Cardiac fibroblast (primary cell): ENCODE measurements at regions not wholly inside any gene's neighbourhood (a gene's known extent, or its start where the extent isn't known, plus 50 kb on each side); places are given as distances from the start of the nearest gene placed in this dataset.
"Not testable (repeated sequence)": the region's sequence is repeated elsewhere in the genome, so short reads cannot be mapped to it uniquely, and the experiment has no call there.

Experiments
- DNase-seq, 2 donors: peaks; one replicate each; pipeline versions ENCODE4 v3.0.0 to v3.0.0-alpha.2; 2010; ENCODE audit warnings: low read depth in 2 of 2
- H3K4me3 ChIP-seq, 2 donors: replicated peaks in 1 of 2; 1 replicate in 1 of 2; 2 replicates in 1 of 2; pipeline ENCODE4 v1.5.1; 2011; ENCODE audit warnings: low read depth in 2 of 2, low read length in 2 of 2, mild to moderate bottlenecking in 2 of 2, moderate library complexity in 1 of 2
- TF ChIP-seq, protein P1 (sequence below): IDR thresholded peaks from one replicate; pipeline ENCODE4 v1.5.1; 2011; ENCODE audit warnings: low read depth, mild to moderate bottlenecking, low read length, inconsistent platforms

- H3K4me3 ChIP-seq = not testable (repeated sequence)
- DNase-seq = peak; percentile 31 to 45
Measured at GRCh38 chr21:10270211-10270610, 251.2 kb upstream of the TPTE start.

DNA sequence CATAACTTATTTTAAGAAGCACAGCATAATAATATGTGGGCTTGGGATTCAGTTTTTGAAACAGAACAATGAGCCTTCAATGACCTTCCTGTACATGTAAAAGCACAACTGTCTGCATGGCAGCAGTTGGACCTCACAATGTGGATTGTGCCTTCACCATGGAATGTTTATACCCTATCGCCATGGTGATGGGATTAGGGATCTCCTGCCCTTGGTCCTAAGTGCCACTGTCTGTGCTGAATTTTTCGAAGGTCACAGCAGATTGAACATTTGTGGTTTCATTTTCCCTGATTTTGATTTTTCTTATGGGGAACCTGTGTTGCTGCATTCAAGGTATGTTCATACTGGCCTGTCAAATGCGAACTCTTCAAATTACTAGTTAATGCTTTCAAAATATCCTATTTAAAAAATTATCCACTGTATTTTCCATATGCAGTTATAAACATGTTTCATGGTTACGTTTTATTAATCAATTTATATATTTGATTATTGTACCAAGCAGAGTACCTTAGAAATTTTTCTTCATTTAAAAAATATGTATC lies 249.6 kb upstream of the TPTE start:
- DNase-seq = peak in 1 of 2 donors; percentile 1
- not testable (repeated sequence) for H3K4me3 ChIP-seq

DNA sequence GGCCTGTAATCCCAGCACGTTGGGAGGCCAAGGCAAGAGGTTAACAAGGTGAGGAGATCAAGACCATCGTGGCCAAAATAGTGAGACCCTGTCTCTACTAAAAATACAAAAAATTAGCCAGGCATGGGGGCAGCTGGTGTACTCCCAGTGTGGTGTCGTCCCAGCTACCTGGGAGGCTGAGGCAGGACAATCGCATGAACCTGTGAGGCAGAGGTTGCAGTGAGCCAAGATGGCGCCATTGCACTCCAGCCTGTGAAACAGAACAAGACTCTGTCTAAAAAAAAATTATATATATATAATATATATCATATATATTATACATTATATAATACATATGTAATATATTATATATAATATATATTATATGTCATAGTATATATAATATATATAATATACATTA lies 249.2 kb upstream of the TPTE start:
- DNase-seq = peak in 1 of 2 donors; percentile 13
- no peak overlapping the region for H3K4me3 ChIP-seq
- TF ChIP-seq, protein P1, sequence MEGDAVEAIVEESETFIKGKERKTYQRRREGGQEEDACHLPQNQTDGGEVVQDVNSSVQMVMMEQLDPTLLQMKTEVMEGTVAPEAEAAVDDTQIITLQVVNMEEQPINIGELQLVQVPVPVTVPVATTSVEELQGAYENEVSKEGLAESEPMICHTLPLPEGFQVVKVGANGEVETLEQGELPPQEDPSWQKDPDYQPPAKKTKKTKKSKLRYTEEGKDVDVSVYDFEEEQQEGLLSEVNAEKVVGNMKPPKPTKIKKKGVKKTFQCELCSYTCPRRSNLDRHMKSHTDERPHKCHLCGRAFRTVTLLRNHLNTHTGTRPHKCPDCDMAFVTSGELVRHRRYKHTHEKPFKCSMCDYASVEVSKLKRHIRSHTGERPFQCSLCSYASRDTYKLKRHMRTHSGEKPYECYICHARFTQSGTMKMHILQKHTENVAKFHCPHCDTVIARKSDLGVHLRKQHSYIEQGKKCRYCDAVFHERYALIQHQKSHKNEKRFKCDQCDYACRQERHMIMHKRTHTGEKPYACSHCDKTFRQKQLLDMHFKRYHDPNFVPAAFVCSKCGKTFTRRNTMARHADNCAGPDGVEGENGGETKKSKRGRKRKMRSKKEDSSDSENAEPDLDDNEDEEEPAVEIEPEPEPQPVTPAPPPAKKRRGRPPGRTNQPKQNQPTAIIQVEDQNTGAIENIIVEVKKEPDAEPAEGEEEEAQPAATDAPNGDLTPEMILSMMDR = no peak

- TF ChIP-seq, protein P1 = no peak
- DNase-seq = peak in 1 of 2 donors; percentile 39
- no peak overlapping the region for H3K4me3 ChIP-seq
Measured at GRCh38 chr21:10273196-10273595, 248.2 kb upstream of the TPTE start.

DNA sequence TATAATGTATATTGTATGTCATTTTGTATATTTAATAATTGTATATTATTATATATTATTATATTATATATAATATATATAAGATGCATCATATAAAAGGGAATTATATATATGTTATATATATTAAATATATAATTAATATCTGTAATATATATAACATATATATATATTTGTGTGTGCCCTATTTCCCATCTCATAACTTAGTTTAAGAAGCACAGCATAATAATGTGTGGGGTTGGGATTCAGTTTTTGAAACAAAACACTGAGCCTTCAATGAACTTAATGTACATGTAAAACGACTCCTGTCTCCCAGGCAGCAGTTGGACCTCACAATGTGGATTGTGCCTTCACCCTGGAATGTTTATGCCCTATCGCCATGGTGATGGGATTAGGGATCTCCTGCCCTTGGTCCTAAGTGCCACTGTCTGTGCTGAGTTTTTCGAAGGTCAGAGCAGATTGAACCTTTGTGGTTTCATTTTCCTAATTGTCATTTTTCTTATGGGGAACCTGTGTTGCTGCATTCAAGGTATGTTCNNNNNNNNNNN lies 247.5 kb upstream of the TPTE start:
- peak in 1 of 2 donors; percentile 8 for DNase-seq

More for the DNA sequence above, 247.5 kb upstream of the TPTE start:
- H3K4me3 ChIP-seq = not testable (repeated sequence)
